ENCODE measurements at regions not wholly inside any gene's neighbourhood (a gene's known extent, or its start where the extent isn't known, plus 50 kb on each side); places are given as distances from the start of the nearest gene placed in this dataset.
A peak's percentile ranks its signal among the peaks of the same experiment; 100 is the strongest.

DNA sequence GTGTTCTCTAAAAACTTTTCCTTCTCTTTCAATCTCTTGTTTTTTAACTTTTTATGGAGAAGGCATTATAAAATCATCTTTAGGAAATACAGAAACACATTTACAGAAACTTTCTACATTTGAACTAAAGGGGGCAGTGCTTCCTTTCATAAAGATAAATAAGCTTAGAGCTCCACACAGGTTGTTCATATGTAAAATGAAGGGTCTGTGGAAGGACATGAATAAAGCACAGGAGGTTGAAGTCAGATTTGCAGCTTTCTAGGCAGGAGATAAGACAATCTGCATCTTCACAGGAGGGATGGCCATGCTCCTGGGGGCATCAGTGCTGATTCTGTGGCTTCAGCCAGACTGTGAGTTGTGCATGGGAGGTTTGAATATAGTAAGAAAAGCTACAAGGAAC is 426.0 kb downstream of the DAD1 start (continued):
- TF ChIP-seq, protein P1, sequence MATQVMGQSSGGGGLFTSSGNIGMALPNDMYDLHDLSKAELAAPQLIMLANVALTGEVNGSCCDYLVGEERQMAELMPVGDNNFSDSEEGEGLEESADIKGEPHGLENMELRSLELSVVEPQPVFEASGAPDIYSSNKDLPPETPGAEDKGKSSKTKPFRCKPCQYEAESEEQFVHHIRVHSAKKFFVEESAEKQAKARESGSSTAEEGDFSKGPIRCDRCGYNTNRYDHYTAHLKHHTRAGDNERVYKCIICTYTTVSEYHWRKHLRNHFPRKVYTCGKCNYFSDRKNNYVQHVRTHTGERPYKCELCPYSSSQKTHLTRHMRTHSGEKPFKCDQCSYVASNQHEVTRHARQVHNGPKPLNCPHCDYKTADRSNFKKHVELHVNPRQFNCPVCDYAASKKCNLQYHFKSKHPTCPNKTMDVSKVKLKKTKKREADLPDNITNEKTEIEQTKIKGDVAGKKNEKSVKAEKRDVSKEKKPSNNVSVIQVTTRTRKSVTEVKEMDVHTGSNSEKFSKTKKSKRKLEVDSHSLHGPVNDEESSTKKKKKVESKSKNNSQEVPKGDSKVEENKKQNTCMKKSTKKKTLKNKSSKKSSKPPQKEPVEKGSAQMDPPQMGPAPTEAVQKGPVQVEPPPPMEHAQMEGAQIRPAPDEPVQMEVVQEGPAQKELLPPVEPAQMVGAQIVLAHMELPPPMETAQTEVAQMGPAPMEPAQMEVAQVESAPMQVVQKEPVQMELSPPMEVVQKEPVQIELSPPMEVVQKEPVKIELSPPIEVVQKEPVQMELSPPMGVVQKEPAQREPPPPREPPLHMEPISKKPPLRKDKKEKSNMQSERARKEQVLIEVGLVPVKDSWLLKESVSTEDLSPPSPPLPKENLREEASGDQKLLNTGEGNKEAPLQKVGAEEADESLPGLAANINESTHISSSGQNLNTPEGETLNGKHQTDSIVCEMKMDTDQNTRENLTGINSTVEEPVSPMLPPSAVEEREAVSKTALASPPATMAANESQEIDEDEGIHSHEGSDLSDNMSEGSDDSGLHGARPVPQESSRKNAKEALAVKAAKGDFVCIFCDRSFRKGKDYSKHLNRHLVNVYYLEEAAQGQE (IDR thresholded peaks at IDR 0.05; ENCODE audit: low read depth) = no peak
- TF ChIP-seq EZH2phosphoT487 (IDR thresholded peaks at IDR 0.05; ENCODE audit: borderline replicate concordance) = no peak
- TF ChIP-seq, protein P2, sequence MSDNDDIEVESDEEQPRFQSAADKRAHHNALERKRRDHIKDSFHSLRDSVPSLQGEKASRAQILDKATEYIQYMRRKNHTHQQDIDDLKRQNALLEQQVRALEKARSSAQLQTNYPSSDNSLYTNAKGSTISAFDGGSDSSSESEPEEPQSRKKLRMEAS (IDR thresholded peaks at IDR 0.05) = no peak
- TF ChIP-seq RAD21 (IDR thresholded peaks at IDR 0.05; ENCODE audit: low read depth) = peak; percentile 19; the same call in 1 of the 2 replicates
- TF ChIP-seq EZH2 (IDR thresholded peaks at IDR 0.05) = no peak
- TF ChIP-seq TCF7L2 (IDR thresholded peaks at IDR 0.05; ENCODE audit: borderline replicate concordance, extremely low read depth, insufficient read depth, insufficient read length) = no peak
- no peak for TF ChIP-seq ELF1 (IDR thresholded peaks at IDR 0.05; ENCODE audit: borderline replicate concordance, low read depth)
- TF ChIP-seq EGR1 (IDR thresholded peaks at IDR 0.05; ENCODE audit: low read depth) = no peak
- no peak for TF ChIP-seq SIN3A (IDR thresholded peaks at IDR 0.05; ENCODE audit: low read depth)

DNA sequence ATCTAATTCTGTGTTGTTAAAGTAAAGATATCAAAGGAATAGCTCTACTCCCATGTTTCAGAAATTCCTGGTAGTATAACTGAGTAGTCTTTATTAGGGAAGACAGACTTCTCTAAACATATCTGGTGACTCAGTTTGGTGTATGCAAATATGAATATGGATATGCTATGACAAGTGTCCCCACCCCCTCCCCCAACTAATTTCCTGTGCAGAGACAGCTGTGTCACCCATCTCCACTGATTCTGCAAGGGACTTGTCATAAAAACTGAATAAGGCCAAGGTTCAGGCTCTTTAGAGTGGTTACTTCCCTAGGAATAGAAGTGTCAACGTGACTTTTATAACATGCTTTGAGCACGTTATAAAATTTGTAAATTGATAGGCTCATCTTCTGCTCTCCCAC is 429.1 kb downstream of the DAD1 start:
- POLR2A ChIA-PET = no interaction called here
- H3K9ac ChIP-seq (ENCODE audit: low read length) = no peak overlapping the region
- RAD21 ChIA-PET (ENCODE audit: low non-redundant PET in 1 of 2, low total read pairs in 2 of 2, uncharacterized antibody in 2 of 2, unreplicated experiment in 2 of 2) = no interaction called here
- no peak for ATAC-seq
- BruUV-seq (replicated peaks) = no TSS peak
- H3K27me3 ChIP-seq (ENCODE audit: insufficient read depth, low read length) = peaks cover 35% of the 10 kb centered on the region
- H4K20me1 ChIP-seq (ENCODE audit: insufficient read depth) = no peaks in the 10 kb centered on the region
- no peaks in the 10 kb centered on the region for H3K36me3 ChIP-seq (ENCODE audit: control insufficient read depth in 1 of 2, insufficient read depth in 2 of 2, low read length in 2 of 2)
- no peak overlapping the region for H3K4me2 ChIP-seq (ENCODE audit: low read length)
- H3K9me2 ChIP-seq (ENCODE audit: insufficient read depth) = no peaks in the 10 kb centered on the region
- intact Hi-C loops (cut with micrococcal nuclease) = no loop called here
- no peak overlapping the region for H3K27ac ChIP-seq (ENCODE audit: low read depth, low read length)
- H2AFZ ChIP-seq (ENCODE audit: low read depth, low read length, poor library complexity, severe bottlenecking) = no peak overlapping the region
- H3K4me1 ChIP-seq (ENCODE audit: control insufficient read depth in 1 of 2, insufficient read depth in 2 of 2, low read length in 2 of 2) = no peaks in the 10 kb centered on the region
- no peaks in the 10 kb centered on the region for H3K9me3 ChIP-seq (ENCODE audit: control insufficient read depth in 1 of 2, insufficient read depth in 1 of 2, low read depth in 1 of 2, low read length in 2 of 2)
- H3K4me3 ChIP-seq (replicated peaks in 1 of 2; ENCODE audit: low read depth in 1 of 2, low read length in 2 of 2) = no peak overlapping the region
- no peaks in the 10 kb centered on the region for H3K79me2 ChIP-seq (ENCODE audit: insufficient read depth, low read length)
- DNase-seq (ENCODE audit: low read depth, low spot score) = no peak
- CTCF ChIA-PET = interaction anchor here (2.4 kb wide), 1 partner anchor 41 kb away, joined by 8 read pairs; no protein-coding TSS in a partner anchor
- TF ChIP-seq, protein P2 (IDR thresholded peaks at IDR 0.05) = no peak
- TF ChIP-seq ZFX (IDR thresholded peaks at IDR 0.05) (no peak), EZH2phosphoT487 (IDR thresholded peaks at IDR 0.05; ENCODE audit: borderline replicate concordance) (no peak), POLR2A (IDR thresholded peaks at IDR 0.05; ENCODE audit: borderline replicate concordance, extremely low read depth, insufficient read depth, insufficient read length) (no peak), ELF1 (IDR thresholded peaks at IDR 0.05; ENCODE audit: borderline replicate concordance, low read depth) (no peak), POLR2AphosphoS5 (IDR thresholded peaks at IDR 0.05; ENCODE audit: low read depth, low read length) (no peak), ZNF274 (IDR thresholded peaks at IDR 0.05; ENCODE audit: low read depth, low read length) (no peak), FOSL1 (IDR thresholded peaks at IDR 0.05; ENCODE audit: low read depth) (no peak), CBX3 (IDR thresholded peaks at IDR 0.05; ENCODE audit: low read depth) (no peak), CEBPB (IDR thresholded peaks at IDR 0.05; ENCODE audit: low read depth) (no peak), SP1 (IDR thresholded peaks at IDR 0.05; ENCODE audit: low read depth) (no peak), YY1 (IDR thresholded peaks at IDR 0.05; ENCODE audit: extremely low read depth, insufficient replicate concordance, low read depth, low read length) (no peak), JUND (IDR thresholded peaks at IDR 0.05) (no peak)
- TF ChIP-seq, protein P3, sequence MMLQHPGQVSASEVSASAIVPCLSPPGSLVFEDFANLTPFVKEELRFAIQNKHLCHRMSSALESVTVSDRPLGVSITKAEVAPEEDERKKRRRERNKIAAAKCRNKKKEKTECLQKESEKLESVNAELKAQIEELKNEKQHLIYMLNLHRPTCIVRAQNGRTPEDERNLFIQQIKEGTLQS (IDR thresholded peaks at IDR 0.05) = no peak
- TF ChIP-seq, protein P4, sequence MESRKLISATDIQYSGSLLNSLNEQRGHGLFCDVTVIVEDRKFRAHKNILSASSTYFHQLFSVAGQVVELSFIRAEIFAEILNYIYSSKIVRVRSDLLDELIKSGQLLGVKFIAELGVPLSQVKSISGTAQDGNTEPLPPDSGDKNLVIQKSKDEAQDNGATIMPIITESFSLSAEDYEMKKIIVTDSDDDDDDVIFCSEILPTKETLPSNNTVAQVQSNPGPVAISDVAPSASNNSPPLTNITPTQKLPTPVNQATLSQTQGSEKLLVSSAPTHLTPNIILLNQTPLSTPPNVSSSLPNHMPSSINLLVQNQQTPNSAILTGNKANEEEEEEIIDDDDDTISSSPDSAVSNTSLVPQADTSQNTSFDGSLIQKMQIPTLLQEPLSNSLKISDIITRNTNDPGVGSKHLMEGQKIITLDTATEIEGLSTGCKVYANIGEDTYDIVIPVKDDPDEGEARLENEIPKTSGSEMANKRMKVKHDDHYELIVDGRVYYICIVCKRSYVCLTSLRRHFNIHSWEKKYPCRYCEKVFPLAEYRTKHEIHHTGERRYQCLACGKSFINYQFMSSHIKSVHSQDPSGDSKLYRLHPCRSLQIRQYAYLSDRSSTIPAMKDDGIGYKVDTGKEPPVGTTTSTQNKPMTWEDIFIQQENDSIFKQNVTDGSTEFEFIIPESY (IDR thresholded peaks at IDR 0.05; ENCODE audit: extremely low read depth, insufficient replicate concordance, low read length) = no peak
